HG02623 (cell line): ENCODE measurements at regions not wholly inside any gene's neighbourhood (a gene's known extent, or its start where the extent isn't known, plus 50 kb on each side); places are given as distances from the start of the nearest gene placed in this dataset.

ENCODE experiments used
- ATAC-seq: cut with Tn5 transposase; IDR thresholded peaks from one replicate; pipeline ENCODE4 v1.9.1; 2021; ENCODE audit warnings: moderate library complexity; ENCODE audit not compliant: unreplicated experiment

- no peak for ATAC-seq
These were observed 154.7 kb downstream of the KTN1 start for GRCh38 chr14:55734731-55735130.

DNA sequence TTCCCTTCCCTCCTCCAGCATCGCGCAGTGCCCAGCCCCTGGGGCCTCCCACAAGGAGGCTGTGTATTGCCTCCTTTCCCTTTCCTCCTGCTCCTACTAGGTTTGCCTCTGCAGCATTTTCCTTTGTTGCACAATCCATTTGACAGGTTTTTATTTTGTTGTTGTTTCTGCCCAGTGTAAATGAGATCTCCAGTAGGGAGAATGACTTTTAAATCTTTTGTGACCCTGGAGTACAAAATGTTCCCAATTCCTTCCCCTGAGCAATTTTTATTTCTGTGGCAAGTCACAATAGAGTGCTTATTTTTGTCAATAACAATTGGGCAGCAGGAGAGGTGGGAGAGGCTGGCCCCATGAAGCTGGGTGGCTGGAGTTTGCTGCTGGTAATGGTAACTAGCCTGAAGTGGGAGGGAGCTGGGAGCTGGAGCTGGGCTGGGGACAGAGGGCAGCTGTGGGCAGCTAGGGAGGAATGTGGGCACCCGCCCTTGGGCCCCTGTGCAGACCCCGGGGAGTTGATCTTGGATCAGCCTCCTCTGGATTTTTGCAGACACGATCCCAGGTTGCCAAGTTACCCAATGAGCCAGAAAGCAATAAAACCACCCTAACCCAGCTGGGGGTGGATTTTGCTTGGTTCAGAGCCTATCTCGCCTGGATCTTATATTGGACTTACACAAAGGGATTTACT, 160.1 kb downstream of the KTN1 start:
- ATAC-seq, result no peak

- ATAC-seq, result no peak
These were observed 160.6 kb downstream of the KTN1 start for GRCh38 chr14:55740649-55740989.

- no peak for ATAC-seq
These were observed 161.2 kb downstream of the KTN1 start for GRCh38 chr14:55741240-55741639.

DNA sequence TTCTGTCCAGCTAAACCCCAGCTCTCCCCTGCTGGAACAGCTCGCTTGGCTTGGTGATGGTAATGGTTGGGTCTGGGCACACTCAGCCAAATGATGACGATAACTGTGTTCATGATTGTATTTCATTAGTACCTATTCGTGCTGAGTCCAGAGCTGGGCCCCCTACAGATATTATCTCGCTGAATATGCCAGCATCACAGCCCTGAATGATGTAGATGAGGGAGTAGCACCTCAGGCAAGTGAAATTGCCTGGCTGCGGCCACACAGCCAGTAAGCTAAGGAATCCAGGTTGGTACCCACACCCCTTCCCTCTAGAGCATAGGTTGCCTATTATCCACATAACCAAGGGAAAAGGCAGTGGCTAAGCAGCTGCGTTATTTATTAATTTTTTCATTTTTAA, 163.5 kb downstream of the KTN1 start:
- ATAC-seq, result no peak

GRCh38 chr14:55744321-55744720, 164.3 kb downstream of the KTN1 start:
- ATAC-seq, result no peak

- no peak for ATAC-seq
These were observed 165.9 kb downstream of the KTN1 start for GRCh38 chr14:55745906-55746305.

DNA sequence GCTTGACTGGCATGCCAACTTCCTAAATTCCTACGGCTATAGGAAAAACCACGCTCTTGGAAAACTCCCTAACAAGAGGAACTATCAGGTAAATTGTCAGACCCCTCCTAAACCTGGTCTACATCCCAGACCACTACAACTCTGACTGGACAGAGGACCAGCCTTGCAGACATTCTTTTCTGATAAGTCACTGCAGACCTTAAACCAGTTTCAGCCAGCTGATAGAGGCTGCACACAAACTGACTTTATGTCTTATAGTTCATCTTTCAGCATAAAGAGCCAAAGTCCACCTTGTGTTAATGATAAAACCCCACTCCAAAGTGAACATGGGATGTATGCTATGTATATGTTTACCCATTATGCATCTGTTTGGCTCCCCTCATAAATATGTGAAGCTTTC, 166.6 kb downstream of the KTN1 start:
- ATAC-seq, result no peak

- no peak for ATAC-seq
These were observed 167.2 kb downstream of the KTN1 start for GRCh38 chr14:55747186-55747585.

GRCh38 chr14:55749201-55749812, 169.3 kb downstream of the KTN1 start:
- no peak for ATAC-seq

DNA sequence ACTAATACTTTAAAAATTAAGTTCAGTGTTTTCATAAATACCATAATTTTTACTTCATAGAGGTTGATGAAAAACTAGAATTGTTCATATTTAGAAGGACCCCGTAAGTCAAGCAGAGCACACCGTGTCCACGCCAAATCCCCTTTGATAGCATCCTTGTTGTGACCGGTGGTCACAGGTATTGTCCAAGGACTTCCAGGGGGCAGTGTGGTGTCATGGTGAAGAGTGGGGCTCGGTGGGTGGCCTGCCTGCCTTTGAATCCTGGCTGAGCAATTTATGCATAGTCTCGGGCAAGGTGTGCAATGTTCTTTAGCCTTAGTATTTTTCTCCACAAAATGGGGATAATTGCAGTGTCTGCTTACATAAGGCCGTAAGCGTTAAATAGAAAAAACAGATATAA, 169.9 kb downstream of the KTN1 start:
- ATAC-seq, result no peak

GRCh38 chr14:55752580-55753390, 172.8 kb downstream of the KTN1 start:
- ATAC-seq, result no peak

DNA sequence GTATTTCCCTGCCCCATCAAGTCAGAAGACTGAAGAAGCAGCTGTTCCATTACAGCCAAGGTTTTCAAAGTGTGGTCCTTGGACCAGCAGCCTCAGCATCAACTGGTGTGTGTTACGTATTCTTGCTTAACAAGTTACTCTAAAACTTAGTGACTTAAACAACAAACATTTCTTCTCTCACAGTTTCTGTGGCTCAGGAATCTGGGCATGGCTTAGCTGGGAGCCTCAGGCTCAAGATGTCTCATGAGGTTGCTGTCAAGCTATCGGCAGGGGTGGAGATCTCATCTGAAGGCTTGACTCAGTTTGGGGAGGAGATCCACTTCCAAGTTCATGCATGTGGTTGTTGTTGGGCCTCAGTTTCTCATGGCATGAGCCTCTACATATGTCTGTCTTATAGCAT, 174.5 kb downstream of the KTN1 start:
- no peak for ATAC-seq

GRCh38 chr14:55754871-55755270, 174.9 kb downstream of the KTN1 start:
- no peak for ATAC-seq

DNA sequence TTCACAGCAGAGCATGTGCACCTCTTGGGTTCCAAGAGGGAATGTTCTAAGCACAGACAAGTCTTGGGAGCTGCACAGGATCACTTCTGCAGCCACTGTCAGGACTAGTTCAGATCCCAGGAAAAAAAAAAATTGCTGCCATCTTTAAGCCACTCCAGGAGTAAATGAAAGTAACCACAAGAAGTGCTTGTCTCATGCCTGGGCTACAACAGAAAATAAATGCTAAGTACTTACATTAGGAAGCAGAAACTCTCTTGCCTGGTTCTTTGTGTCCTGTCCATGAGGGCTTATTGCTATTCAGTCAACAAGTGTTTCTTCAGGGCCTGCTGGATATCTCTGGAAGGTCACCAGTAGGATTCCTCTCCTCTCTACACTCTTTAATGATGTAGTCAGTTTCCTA, 176.1 kb downstream of the KTN1 start:
- no peak for ATAC-seq

DNA sequence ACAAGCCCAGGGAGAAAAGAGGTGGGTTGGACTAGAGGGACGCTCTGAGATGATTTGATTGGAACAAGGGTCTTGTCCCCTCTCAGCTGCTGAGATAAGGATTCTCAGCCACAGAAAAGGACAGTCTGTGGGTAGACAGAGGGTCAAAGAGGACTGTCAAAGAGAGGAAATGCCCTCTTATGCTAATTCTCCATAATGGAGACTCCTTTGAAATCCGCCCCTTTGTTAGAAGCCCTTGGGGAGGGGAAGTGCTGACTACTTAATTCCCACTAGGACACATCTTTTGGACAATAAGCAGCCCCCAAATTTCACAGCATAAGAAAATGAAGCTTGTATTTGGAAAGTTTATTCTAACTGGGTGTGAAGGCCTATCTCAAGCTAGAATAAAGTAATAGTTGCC, 176.6 kb downstream of the KTN1 start:
- no peak for ATAC-seq

DNA sequence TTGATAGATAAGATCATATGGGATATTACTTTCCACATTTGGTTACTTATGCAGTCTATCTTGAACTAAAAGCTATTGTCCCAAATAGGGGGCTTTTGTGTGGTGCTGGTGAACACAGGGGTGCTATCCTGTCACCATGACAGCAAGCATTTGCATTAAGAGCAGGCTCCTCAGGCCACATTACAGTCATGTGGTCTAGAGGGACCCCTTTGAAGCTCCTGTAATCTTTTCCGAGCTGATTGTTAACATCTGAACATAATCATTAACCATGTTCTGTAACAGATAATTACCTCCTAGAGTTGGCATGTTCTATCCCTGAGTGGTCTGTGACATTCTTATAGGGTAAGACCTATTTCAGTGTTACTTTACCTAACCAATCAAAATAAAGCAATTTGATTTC, 178.8 kb downstream of the KTN1 start:
- ATAC-seq, result no peak

DNA sequence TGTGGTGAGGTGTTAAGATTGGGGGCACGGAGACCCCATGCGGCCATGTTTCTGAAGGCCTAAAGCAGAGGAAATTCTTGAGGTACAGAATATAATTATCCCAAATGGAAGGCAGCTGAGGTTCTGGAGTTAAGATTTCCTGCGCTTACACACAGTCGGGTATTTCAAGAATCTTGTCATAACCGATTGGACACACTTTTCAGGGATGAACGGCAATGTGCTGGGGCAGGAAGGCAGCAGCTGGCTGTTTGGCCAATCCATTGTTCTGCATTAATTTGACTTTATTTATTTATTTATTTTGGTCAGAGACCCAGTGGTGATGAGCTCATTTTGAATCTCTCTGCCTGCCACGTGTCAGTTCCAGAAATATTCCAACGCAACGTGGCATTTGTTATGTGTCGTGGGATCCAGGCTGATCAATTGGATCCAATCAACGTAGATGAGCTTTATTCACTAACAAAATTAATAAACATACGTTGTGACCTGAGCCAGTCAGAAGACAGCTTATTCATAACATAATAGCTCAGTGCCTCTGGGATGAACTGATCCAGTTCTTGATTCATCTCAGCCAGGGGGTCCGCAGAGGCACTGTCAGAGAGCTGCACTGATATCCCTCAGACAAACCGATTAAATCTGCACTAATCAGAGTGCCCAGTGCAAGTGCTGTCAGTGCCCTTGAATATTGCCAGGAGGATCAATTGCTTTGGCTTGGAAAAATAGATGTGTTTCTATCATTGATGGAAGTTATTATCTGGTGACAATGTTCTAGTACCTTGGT, 181.0 kb downstream of the KTN1 start:
- ATAC-seq, result no peak

DNA sequence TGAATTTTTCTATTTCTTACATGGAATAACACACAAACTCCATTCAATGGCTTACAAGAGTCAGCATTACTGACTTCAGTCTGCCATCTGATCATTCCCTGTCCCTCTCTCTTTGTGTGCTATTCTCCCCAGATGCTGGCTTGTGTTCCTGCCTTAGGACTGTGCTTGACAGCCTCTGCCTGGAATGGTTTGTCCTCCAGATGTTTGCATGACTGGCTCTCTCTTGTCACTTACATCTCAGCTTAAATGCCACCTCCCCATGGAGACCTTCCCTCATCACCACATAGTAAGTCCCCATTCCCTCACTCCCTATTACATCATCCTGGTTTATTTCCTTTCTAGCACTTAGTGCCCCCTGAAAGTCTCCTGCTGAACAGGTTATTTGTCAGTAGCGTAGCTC, 181.6 kb downstream of the KTN1 start:
- ATAC-seq, result no peak

DNA sequence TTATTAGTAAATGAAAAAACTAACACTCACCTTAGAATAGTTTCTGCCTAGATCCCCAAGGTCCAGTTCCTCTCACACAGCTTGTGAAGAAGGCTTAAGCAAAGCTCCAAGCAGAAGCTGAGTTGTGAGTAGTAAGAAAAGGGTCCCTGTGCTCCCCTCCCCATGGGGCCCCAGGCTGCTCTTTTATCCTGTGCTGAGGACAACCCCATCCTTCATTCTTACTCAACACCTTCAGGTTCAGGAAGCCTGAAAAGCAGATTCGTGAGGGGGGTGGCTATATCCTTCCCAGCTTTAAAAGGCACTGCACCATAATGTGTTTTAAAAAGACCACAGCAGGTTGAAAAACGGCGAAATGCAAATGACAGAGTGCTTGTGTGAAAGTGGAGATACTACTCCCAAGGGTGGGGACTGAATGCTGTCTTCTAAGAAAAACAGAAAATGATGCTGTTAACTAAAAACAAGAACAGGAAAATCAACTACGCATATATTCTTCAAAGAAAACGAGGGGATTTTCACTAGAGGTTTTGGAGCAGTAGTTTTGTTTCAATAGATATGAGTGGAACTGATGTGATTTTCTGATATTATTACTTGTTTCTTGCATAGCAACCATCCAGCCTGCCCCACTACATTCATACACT, 182.7 kb downstream of the KTN1 start:
- peak; percentile 58 for ATAC-seq

DNA sequence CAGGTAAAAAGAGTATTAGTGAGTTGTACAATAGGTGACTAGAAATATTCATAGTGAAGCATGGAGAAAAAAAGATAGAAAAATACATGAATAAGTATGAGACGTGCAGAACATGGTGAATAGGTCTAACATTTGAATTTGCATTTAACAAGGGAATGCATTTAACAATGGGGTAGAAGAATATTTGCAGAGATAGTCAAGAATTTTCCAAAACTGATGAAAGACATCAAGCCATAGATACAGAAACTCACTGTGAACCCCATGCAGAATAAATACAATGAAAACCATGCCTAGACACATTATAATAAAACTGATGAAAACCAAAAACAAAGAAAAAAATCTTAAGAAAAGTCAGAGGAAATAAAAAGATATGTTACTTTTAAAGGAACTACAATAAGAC, 184.8 kb downstream of the KTN1 start:
- ATAC-seq, result no peak
